ENCODE measurements at regions not wholly inside any gene's neighbourhood (a gene's known extent, or its start where the extent isn't known, plus 50 kb on each side); places are given as distances from the start of the nearest gene placed in this dataset.

DNA sequence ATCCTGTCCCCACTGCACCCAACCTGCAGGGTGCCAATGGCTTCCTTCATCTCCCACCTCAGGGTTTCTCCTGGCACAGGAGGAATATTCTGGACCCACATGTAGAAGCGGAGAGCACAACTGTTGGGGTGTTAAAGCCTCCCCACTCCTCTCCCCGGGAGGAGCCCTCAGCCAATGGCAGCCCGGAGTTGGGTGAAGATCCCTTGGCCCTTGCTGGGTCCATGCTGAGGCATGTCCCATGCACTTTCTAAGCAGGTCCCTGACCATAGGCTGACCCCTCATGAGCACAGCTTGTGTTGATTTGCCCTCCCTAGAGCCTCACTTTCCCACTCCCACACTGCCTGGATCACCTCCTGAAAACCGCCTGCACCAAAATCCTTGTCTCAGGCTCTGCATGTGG, 97.2 kb upstream of the PMEPA1 start:
- Histone ChIP-seq H4K91ac (replicated peaks; ENCODE audit: insufficient read length, low read length) (no peak overlapping the region), H3K23me2 (ENCODE audit: low read depth, low read length) (no peaks in the 10 kb centered on the region), H3K4ac (replicated peaks; ENCODE audit: insufficient read length, low read depth, low read length) (no peak overlapping the region), H4K5ac (ENCODE audit: insufficient read length, low read depth, low read length) (no peak overlapping the region), H3K27ac (ENCODE audit: low read depth, low read length) (no peak overlapping the region), H3K23ac (ENCODE audit: insufficient read length) (no peak overlapping the region), H3K79me1 (ENCODE audit: low read depth, low read length) (no peaks in the 10 kb centered on the region), H3K27me3 (replicated peaks in 1 of 4; ENCODE audit: control insufficient read depth in 3 of 4, extremely low read depth in 1 of 4, insufficient read depth in 3 of 4, low read length in 3 of 4) (no peaks in the 10 kb centered on the region; a peak in 1 of 7 replicates), H3K9me3 (ENCODE audit: insufficient read depth in 2 of 2, low read depth in 1 of 2, low read length in 1 of 2) (no peaks in the 10 kb centered on the region), H2BK12ac (ENCODE audit: low read depth, low read length) (no peak overlapping the region), H3K4me2 (ENCODE audit: insufficient read depth in 1 of 2, low read depth in 2 of 2, low read length in 2 of 2) (no peak overlapping the region), H4K8ac (ENCODE audit: extremely low read depth, insufficient read depth, low read length) (no peak overlapping the region), H4K20me1 (replicated peaks in 1 of 2; ENCODE audit: control insufficient read depth in 1 of 2, insufficient read depth in 2 of 2, low read length in 2 of 2) (no peaks in the 10 kb centered on the region), H2BK15ac (ENCODE audit: low read length) (no peak overlapping the region), H3K56ac (replicated peaks; ENCODE audit: insufficient read length, low read depth, low read length) (no peak overlapping the region), H3K18ac (ENCODE audit: extremely low read depth, low read length) (no peak overlapping the region), H2BK20ac (ENCODE audit: low read length) (no peak overlapping the region), H3K9ac (replicated peaks in 1 of 4; ENCODE audit: extremely low read depth in 1 of 4, low read depth in 3 of 4, low read length in 3 of 4) (no peak overlapping the region), H3K4me1 (replicated peaks in 1 of 4; ENCODE audit: control insufficient read depth in 3 of 4, insufficient read depth in 4 of 4, low read length in 3 of 4) (peaks cover 3 to 10% (median 7%) of the 10 kb centered on the region in 4 experiments; a peak in 6 of 7 replicates), H3K14ac (ENCODE audit: insufficient read length) (no peak overlapping the region), H3K4me3 (ENCODE audit: extremely low read depth in 1 of 4, insufficient read depth in 2 of 4, low read depth in 3 of 4, low read length in 4 of 4) (no peak overlapping the region), H3K36me3 (ENCODE audit: control insufficient read depth in 2 of 4, insufficient read depth in 4 of 4, low read length in 3 of 4) (no peaks in the 10 kb centered on the region), H2BK120ac (replicated peaks; ENCODE audit: low read depth, low read length) (no peak overlapping the region), H3K79me2 (ENCODE audit: control insufficient read depth in 1 of 2, insufficient read depth in 2 of 2, low read length in 2 of 2) (no peaks in the 10 kb centered on the region), H2BK5ac (ENCODE audit: low read depth, low read length) (no peak overlapping the region), H2AFZ (ENCODE audit: low read length) (no peak overlapping the region), H2AK5ac (ENCODE audit: low read depth, low read length) (no peak overlapping the region)
- CTCF ChIA-PET (ENCODE audit: partially characterized antibody), result interaction anchor here (1.1 kb wide), 1 partner anchor 32 kb away, joined by 3 read pairs; no protein-coding TSS in a partner anchor
- DNase-seq (ENCODE audit: low read depth in 1 of 2, low spot score in 2 of 2) (no peak), FAIRE-seq (no peak)
- 87% methylated on average over 4 of the region's 4 CpGs; no CpG with 5 or more reads in 1 of the 2 experiments for WGBS, 2 experiments (ENCODE audit: extremely low coverage in 1 of 2, insufficient coverage in 1 of 2, insufficient read length in 1 of 2, insufficient replicate concordance in 2 of 2, low coverage in 1 of 2, low lambda C conversion rate in 2 of 2, missing lambda C conversion rate in 1 of 2)
- POLR2A ChIA-PET (ENCODE audit: partially characterized antibody), result no interaction called here
- TF ChIP-seq CTBP2 (IDR thresholded peaks at IDR 0.05; ENCODE audit: borderline replicate concordance, insufficient read depth, insufficient read length, low read length) (no peak), GTF2F1 (IDR thresholded peaks at IDR 0.05; ENCODE audit: borderline replicate concordance, low read depth, low read length) (no peak)
- TF ChIP-seq, protein P1, sequence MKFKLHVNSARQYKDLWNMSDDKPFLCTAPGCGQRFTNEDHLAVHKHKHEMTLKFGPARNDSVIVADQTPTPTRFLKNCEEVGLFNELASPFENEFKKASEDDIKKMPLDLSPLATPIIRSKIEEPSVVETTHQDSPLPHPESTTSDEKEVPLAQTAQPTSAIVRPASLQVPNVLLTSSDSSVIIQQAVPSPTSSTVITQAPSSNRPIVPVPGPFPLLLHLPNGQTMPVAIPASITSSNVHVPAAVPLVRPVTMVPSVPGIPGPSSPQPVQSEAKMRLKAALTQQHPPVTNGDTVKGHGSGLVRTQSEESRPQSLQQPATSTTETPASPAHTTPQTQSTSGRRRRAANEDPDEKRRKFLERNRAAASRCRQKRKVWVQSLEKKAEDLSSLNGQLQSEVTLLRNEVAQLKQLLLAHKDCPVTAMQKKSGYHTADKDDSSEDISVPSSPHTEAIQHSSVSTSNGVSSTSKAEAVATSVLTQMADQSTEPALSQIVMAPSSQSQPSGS (IDR thresholded peaks at IDR 0.05; ENCODE audit: low read length), result no peak

All from H1 (cell line).